Sigmoid colon (tissue), 6 donors: ENCODE measurements at regions not wholly inside any gene's neighbourhood (a gene's known extent, or its start where the extent isn't known, plus 50 kb on each side); places are given as distances from the start of the nearest gene placed in this dataset.

ENCODE experiments used
- DNase-seq: peaks from one replicate; pipeline ENCODE4 v3.0.0-alpha.2; 2019
- H3K27ac ChIP-seq, 4 donors: fragments of 200-600 bp; sonication (generic); one replicate each; pipeline ENCODE4 v1.5.1; 2016 to 2019; ENCODE audit warnings: mild to moderate bottlenecking in 1 of 4
- H3K27me3 ChIP-seq, 3 donors: fragments of 200-600 bp; sonication (generic); one replicate each; pipeline ENCODE4 v1.5.1; 2019; ENCODE audit warnings: mild to moderate bottlenecking in 1 of 3
- H3K36me3 ChIP-seq, 4 donors: fragments of 200-600 bp; sonication (generic); one replicate each; pipeline ENCODE4 v1.5.1; 2016 to 2019
- H3K4me1 ChIP-seq, 4 donors: fragments of 200-600 bp; sonication (generic); one replicate each; pipeline ENCODE4 v1.5.1; 2017 to 2019
- H3K4me3 ChIP-seq, 4 donors: fragments of 200-600 bp; sonication (generic); one replicate each; pipeline ENCODE4 v1.5.1; 2017 to 2019; ENCODE audit warnings: mild to moderate bottlenecking in 2 of 4, moderate library complexity in 1 of 4
- H3K9me3 ChIP-seq, 4 donors: fragments of 200-600 bp in 3 of 4; sonication (generic) in 3 of 4; one replicate each; pipeline versions ENCODE4 v1.5.1 to v1.6.1; 2013 to 2019
- CTCF ChIP-seq, 4 experiments: fragments of 450-650 bp in 3 of 4; fragments of 200-600 bp in 1 of 4; IDR thresholded peaks; one replicate each; pipeline ENCODE4 v1.5.1; 2016 to 2019; ENCODE audit warnings: antibody characterized with exemption in 4 of 4, mild to moderate bottlenecking in 3 of 4, moderate library complexity in 2 of 4
- EP300 ChIP-seq, 4 donors: sonication (generic); formaldehyde crosslinking; IDR thresholded peaks; one replicate each; pipeline ENCODE4 v1.6.1; 2017; ENCODE audit warnings: antibody characterized with exemption in 4 of 4
- POLR2A ChIP-seq, 2 donors: fragments of 450-650 bp; IDR thresholded peaks; one replicate each; pipeline ENCODE4 v1.6.1; 2016; ENCODE audit warnings: antibody characterized with exemption in 2 of 2, mild to moderate bottlenecking in 2 of 2, moderate library complexity in 2 of 2
- POLR2AphosphoS5 ChIP-seq, 4 donors: sonication (generic); formaldehyde crosslinking; IDR thresholded peaks; one replicate each; pipeline ENCODE4 v1.6.1; 2017; ENCODE audit warnings: antibody characterized with exemption in 4 of 4
- WGBS, 2 donors: extraction: QIAGEN DNeasy Blood & Tissue Kit; methylation state at CpG; one replicate each; pipeline ENCODE4 v1.1.7; 2013; 5-methylcytosine and 5-hydroxymethylcytosine counted together
- intact Hi-C: fragments of 100-400 bp; cut with DNase I; formaldehyde crosslinking; loops from one replicate; pipeline ENCODE4 v1.15.1; 2023
- donor health status: healthy with polysubstance abuse.
- donor health status: healthy.

GRCh38 chr6:93584300-93584699, 164.9 kb upstream of the EPHA7 start:
- TF ChIP-seq EP300 (IDR thresholded peaks at IDR 0.05) (no peak), POLR2A (IDR thresholded peaks at IDR 0.05) (no peak), CTCF (IDR thresholded peaks at IDR 0.05) (no peak), POLR2AphosphoS5 (IDR thresholded peaks at IDR 0.05) (no peak)
- intact Hi-C loops, result no loop called here
- no peak for DNase-seq
- H3K4me1 ChIP-seq, result peaks cover 0 to 15% (median 0%) of the 10 kb centered on the region in 4 donors
- no peaks in the 10 kb centered on the region for H3K9me3 ChIP-seq
- H3K36me3 ChIP-seq, result no peaks in the 10 kb centered on the region
- H3K27me3 ChIP-seq, result no peaks in the 10 kb centered on the region
- no peak overlapping the region for H3K27ac ChIP-seq
- no peak overlapping the region for H3K4me3 ChIP-seq

DNA sequence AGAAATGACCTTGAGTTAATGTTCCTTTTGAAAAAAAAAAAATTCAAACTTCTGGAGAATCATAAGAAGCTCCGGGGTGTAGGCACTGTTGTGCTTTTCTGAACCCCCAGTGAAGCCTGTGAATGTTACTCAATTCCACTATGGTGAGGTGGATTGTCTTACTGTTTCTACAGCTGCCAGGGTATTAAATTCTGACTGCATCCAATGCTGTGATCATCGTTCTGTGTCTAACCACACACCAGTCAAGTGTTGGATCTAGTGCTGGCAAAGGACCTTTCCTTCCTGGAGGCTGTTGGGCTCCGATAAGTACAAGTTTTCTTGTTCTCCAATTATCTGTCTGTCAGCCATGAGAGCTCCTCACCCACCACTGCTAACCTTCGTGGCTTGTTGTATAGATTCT, 162.0 kb upstream of the EPHA7 start:
- Histone ChIP-seq H3K4me3 (no peak overlapping the region), H3K27ac (no peak overlapping the region), H3K9me3 (no peaks in the 10 kb centered on the region), H3K4me1 (peaks cover 0 to 17% (median 0%) of the 10 kb centered on the region in 4 donors), H3K27me3 (no peaks in the 10 kb centered on the region), H3K36me3 (no peaks in the 10 kb centered on the region)
- WGBS, 2 donors, result 77 to 87% methylated on average over 4 of the region's 4 CpGs
- no peak for DNase-seq
- TF ChIP-seq EP300 (IDR thresholded peaks at IDR 0.05), result no peak
- TF ChIP-seq CTCF (IDR thresholded peaks at IDR 0.05), result no peak
- no peak for TF ChIP-seq POLR2AphosphoS5 (IDR thresholded peaks at IDR 0.05)
- TF ChIP-seq POLR2A (IDR thresholded peaks at IDR 0.05), result no peak
- intact Hi-C loops, result no loop called here

DNA sequence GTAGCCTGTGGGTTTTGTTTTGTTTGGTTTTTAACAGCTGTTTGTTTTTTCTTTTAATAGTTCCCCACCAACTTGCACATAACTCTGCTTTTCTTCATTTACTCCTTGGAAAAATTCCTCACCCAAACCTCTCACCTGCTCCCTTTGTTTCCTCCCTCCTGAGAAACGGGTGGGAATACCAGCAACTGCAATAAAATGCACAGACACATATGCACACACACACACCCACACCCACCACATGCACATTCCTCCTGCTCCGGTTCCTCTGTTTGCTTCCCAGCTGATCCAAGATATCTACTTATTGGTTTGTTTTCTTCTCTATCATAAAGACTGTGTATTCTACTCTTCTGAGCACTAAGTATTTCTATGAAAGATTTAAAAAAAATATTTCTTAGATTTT, 161.1 kb upstream of the EPHA7 start:
- TF ChIP-seq POLR2AphosphoS5 (IDR thresholded peaks at IDR 0.05) (no peak), CTCF (IDR thresholded peaks at IDR 0.05) (no peak), EP300 (IDR thresholded peaks at IDR 0.05) (no peak), POLR2A (IDR thresholded peaks at IDR 0.05) (no peak)
- intact Hi-C loops, result no loop called here
- H3K36me3 ChIP-seq, result no peaks in the 10 kb centered on the region

DNA sequence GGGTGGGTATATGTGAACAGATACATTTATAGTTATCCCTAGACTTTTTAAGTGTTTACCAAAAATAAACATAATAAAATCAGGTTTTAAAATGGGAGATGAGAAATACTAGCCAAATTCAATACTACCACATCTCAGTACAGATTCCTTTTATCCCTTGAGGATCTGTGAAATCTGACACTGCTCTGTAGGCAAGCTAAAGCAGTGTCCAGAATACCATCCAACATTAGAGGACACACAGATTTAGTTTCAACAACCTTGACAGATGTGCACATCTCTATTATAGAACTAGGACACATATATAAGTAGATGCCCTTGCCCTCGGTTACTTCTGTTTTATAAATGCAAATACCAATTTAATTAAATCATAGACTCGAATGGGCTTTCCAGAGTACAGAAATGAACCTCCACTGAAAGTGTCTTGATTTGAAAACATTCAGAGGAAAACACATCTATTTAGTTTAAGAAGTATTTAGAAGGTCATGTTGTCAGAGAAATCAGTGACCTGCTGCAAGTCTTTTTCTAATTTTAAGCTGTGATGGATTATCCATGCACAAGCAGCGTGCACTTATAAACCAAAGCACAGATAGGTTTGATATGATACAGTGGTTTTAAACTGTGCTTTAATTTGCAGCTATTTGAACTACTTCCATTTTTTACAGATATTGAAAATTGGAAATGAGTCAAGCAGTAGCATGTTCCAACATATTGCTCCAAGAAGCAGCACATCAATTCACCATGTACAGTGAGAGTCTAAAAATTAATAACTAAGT, 156.3 kb upstream of the EPHA7 start:
- WGBS, 2 donors, result 74 to 84% methylated on average over 3 of the region's 3 CpGs
- Histone ChIP-seq H3K4me3 (no peak overlapping the region), H3K27ac (peak overlapping the region in 2 of 4 donors; percentile 4 to 86), H3K36me3 (no peaks in the 10 kb centered on the region), H3K27me3 (no peaks in the 10 kb centered on the region), H3K9me3 (no peaks in the 10 kb centered on the region), H3K4me1 (peaks cover 0 to 66% (median 20%) of the 10 kb centered on the region in 4 donors)
- TF ChIP-seq POLR2A (IDR thresholded peaks at IDR 0.05), result no peak
- TF ChIP-seq EP300 (IDR thresholded peaks at IDR 0.05), result no peak
- no peak for TF ChIP-seq POLR2AphosphoS5 (IDR thresholded peaks at IDR 0.05)
- no peak for TF ChIP-seq CTCF (IDR thresholded peaks at IDR 0.05)
- intact Hi-C loops, result loop anchor here (10.0 kb wide), 1 partner anchor 209 kb away; no protein-coding TSS in a partner anchor
- DNase-seq, result no peak

More for the DNA sequence above, 161.1 kb upstream of the EPHA7 start:
- no peak overlapping the region for H3K27ac ChIP-seq
- no peaks in the 10 kb centered on the region for H3K9me3 ChIP-seq
- DNase-seq, result no peak
- peaks cover 0 to 26% (median 3%) of the 10 kb centered on the region in 4 donors for H3K4me1 ChIP-seq
- no peaks in the 10 kb centered on the region for H3K27me3 ChIP-seq
- 8 to 41% methylated on average over 2 of the region's 2 CpGs for WGBS, 2 donors
- H3K4me3 ChIP-seq, result no peak overlapping the region
